VCaP (cell line): ENCODE measurements at regions not wholly inside any gene's neighbourhood (a gene's known extent, or its start where the extent isn't known, plus 50 kb on each side); places are given as distances from the start of the nearest gene placed in this dataset.

Experiments used
- H3K27ac ChIP-seq: fragments of 450-650 bp; 2 replicates; pipeline ENCODE4 v1.5.1; 2017
- CTCF ChIP-seq: fragments of 450-650 bp; conservative IDR thresholded peaks from 2 replicates; pipeline ENCODE4 v1.5.1; 2017; ENCODE audit warnings: mild to moderate bottlenecking, moderate library complexity

GRCh38 chr3:153578046-153578445, 416.0 kb downstream of the RAP2B start:
- TF ChIP-seq CTCF: no peak
- H3K27ac ChIP-seq: no peak overlapping the region

GRCh38 chr3:153590051-153590450, 428.0 kb downstream of the RAP2B start:
- no peak for TF ChIP-seq CTCF
- H3K27ac ChIP-seq: no peak overlapping the region

- no peak overlapping the region for H3K27ac ChIP-seq
These were observed 429.7 kb downstream of the RAP2B start for GRCh38 chr3:153591561-153592245.

GRCh38 chr3:153595186-153595815, 433.3 kb downstream of the RAP2B start:
- peak; percentile 96 for TF ChIP-seq CTCF
- peak overlapping the region; percentile 28; the same call in 1 of the 2 replicates for H3K27ac ChIP-seq

More at GRCh38 chr3:153591561-153592245, 429.7 kb downstream of the RAP2B start:
- TF ChIP-seq CTCF: no peak

GRCh38 chr3:153596401-153596800, 434.4 kb downstream of the RAP2B start:
- no peak for TF ChIP-seq CTCF
- H3K27ac ChIP-seq: peak overlapping the region; percentile 85

GRCh38 chr3:153599685-153600084, 437.7 kb downstream of the RAP2B start:
- no peak for TF ChIP-seq CTCF
- peak overlapping the region; percentile 85 for H3K27ac ChIP-seq

GRCh38 chr3:153600896-153601295, 438.9 kb downstream of the RAP2B start:
- TF ChIP-seq CTCF: no peak
- no peak overlapping the region for H3K27ac ChIP-seq
